ENCODE measurements at regions not wholly inside any gene's neighbourhood (a gene's known extent, or its start where the extent isn't known, plus 50 kb on each side); places are given as distances from the start of the nearest gene placed in this dataset.

GRCh38 chr3:68025189-68025588 lies 370.8 kb upstream of the SUCLG2 start:
- H2AK5ac ChIP-seq (ENCODE audit: low read depth, low read length) = no peak overlapping the region
- H2BK15ac ChIP-seq (ENCODE audit: low read length) = no peak overlapping the region
- ChIA-PET CTCF (ENCODE audit: partially characterized antibody) (interaction anchor here (1.0 to 1.4 kb wide), 2 partner anchors 16 to 205 kb away, joined by 3 read pairs; no protein-coding TSS in a partner anchor), POLR2A (ENCODE audit: partially characterized antibody) (no interaction called here)
- H3K4me3 ChIP-seq (ENCODE audit: extremely low read depth in 1 of 4, insufficient read depth in 2 of 4, low read depth in 3 of 4, low read length in 4 of 4) = no peak overlapping the region
- no peak overlapping the region for H2AFZ ChIP-seq (ENCODE audit: low read length)
- H4K91ac ChIP-seq (replicated peaks; ENCODE audit: insufficient read length, low read length) = no peak overlapping the region
- no peaks in the 10 kb centered on the region for H3K79me1 ChIP-seq (ENCODE audit: low read depth, low read length)
- no peaks in the 10 kb centered on the region for H4K20me1 ChIP-seq (replicated peaks in 1 of 2; ENCODE audit: control insufficient read depth in 1 of 2, insufficient read depth in 2 of 2, low read length in 2 of 2)
- H3K79me2 ChIP-seq (ENCODE audit: control insufficient read depth in 1 of 2, insufficient read depth in 2 of 2, low read length in 2 of 2) = no peaks in the 10 kb centered on the region
- H3K4me1 ChIP-seq (replicated peaks in 1 of 4; ENCODE audit: control insufficient read depth in 3 of 4, insufficient read depth in 4 of 4, low read length in 3 of 4) = no peaks in the 10 kb centered on the region
- no peak overlapping the region for H4K5ac ChIP-seq (ENCODE audit: insufficient read length, low read depth, low read length)
- no peak overlapping the region for H3K9ac ChIP-seq (replicated peaks in 1 of 4; ENCODE audit: extremely low read depth in 1 of 4, low read depth in 3 of 4, low read length in 3 of 4)
- 82% methylated on average over 2 of the region's 2 CpGs; no CpG with 5 or more reads in 1 of the 2 experiments for WGBS, 2 experiments (ENCODE audit: extremely low coverage in 1 of 2, insufficient coverage in 1 of 2, insufficient read length in 1 of 2, insufficient replicate concordance in 2 of 2, low coverage in 1 of 2, low lambda C conversion rate in 2 of 2, missing lambda C conversion rate in 1 of 2)
- H3K27ac ChIP-seq (ENCODE audit: low read depth, low read length) = no peak overlapping the region
- no peak overlapping the region for H2BK5ac ChIP-seq (ENCODE audit: low read depth, low read length)
- H3K23me2 ChIP-seq (ENCODE audit: low read depth, low read length) = no peaks in the 10 kb centered on the region
- no peak overlapping the region for H3K18ac ChIP-seq (ENCODE audit: extremely low read depth, low read length)
- H4K8ac ChIP-seq (ENCODE audit: extremely low read depth, insufficient read depth, low read length) = no peak overlapping the region
- H3K14ac ChIP-seq (ENCODE audit: insufficient read length) = no peak overlapping the region
- no peak overlapping the region for H3K4ac ChIP-seq (replicated peaks; ENCODE audit: insufficient read length, low read depth, low read length)
- H3K4me2 ChIP-seq (ENCODE audit: insufficient read depth in 1 of 2, low read depth in 2 of 2, low read length in 2 of 2) = no peak overlapping the region
- H3K23ac ChIP-seq (ENCODE audit: insufficient read length) = no peak overlapping the region
- FAIRE-seq (no peak), DNase-seq (ENCODE audit: low read depth in 1 of 2, low spot score in 2 of 2) (no peak)
- no peak overlapping the region for H3K56ac ChIP-seq (replicated peaks; ENCODE audit: insufficient read length, low read depth, low read length)
- H3K36me3 ChIP-seq (ENCODE audit: control insufficient read depth in 2 of 4, insufficient read depth in 4 of 4, low read length in 3 of 4) = no peaks in the 10 kb centered on the region
- H3K9me3 ChIP-seq (ENCODE audit: insufficient read depth in 2 of 2, low read depth in 1 of 2, low read length in 1 of 2) = no peaks in the 10 kb centered on the region
- H2BK20ac ChIP-seq (ENCODE audit: low read length) = no peak overlapping the region
- no peak overlapping the region for H2BK120ac ChIP-seq (replicated peaks; ENCODE audit: low read depth, low read length)
- no peak overlapping the region for H2BK12ac ChIP-seq (ENCODE audit: low read depth, low read length)
- no peaks in the 10 kb centered on the region for H3K27me3 ChIP-seq (replicated peaks in 1 of 4; ENCODE audit: control insufficient read depth in 3 of 4, extremely low read depth in 1 of 4, insufficient read depth in 3 of 4, low read length in 3 of 4)
- no peak for TF ChIP-seq CTBP2 (IDR thresholded peaks at IDR 0.05; ENCODE audit: borderline replicate concordance, insufficient read depth, insufficient read length, low read length)
- TF ChIP-seq SP2 (IDR thresholded peaks at IDR 0.05; ENCODE audit: low read length) = no peak
- TF ChIP-seq SIN3A (conservative IDR thresholded peaks at IDR 0.05 in 1 of 2, IDR thresholded peaks at IDR 0.05 in 1 of 2; ENCODE audit: low read depth in 1 of 2, low read length in 2 of 2) = no peak
- TF ChIP-seq POU5F1 (IDR thresholded peaks at IDR 0.05; ENCODE audit: low read depth, low read length) = no peak
- TF ChIP-seq KDM4A (IDR thresholded peaks at IDR 0.05; ENCODE audit: low read depth, low read length, severe bottlenecking) = no peak
- no peak for TF ChIP-seq HDAC2 (IDR thresholded peaks at IDR 0.05; ENCODE audit: borderline replicate concordance in 1 of 2, low read depth in 2 of 2, low read length in 2 of 2)
- no peak for TF ChIP-seq TBP (IDR thresholded peaks at IDR 0.05; ENCODE audit: low read depth, low read length)
- no peak for TF ChIP-seq GTF2F1 (IDR thresholded peaks at IDR 0.05; ENCODE audit: borderline replicate concordance, low read depth, low read length)
- TF ChIP-seq SUZ12 (IDR thresholded peaks at IDR 0.05; ENCODE audit: low read length) = no peak
- no peak for TF ChIP-seq EZH2 (IDR thresholded peaks at IDR 0.05; ENCODE audit: low read depth, low read length, severe bottlenecking)
- TF ChIP-seq ATF2 (IDR thresholded peaks at IDR 0.05; ENCODE audit: low read length) = no peak
- no peak for TF ChIP-seq CBX5 (IDR thresholded peaks at IDR 0.05; ENCODE audit: low read depth, low read length)
